ENCODE measurements at regions not wholly inside any gene's neighbourhood (a gene's known extent, or its start where the extent isn't known, plus 50 kb on each side); places are given as distances from the start of the nearest gene placed in this dataset.

DNA sequence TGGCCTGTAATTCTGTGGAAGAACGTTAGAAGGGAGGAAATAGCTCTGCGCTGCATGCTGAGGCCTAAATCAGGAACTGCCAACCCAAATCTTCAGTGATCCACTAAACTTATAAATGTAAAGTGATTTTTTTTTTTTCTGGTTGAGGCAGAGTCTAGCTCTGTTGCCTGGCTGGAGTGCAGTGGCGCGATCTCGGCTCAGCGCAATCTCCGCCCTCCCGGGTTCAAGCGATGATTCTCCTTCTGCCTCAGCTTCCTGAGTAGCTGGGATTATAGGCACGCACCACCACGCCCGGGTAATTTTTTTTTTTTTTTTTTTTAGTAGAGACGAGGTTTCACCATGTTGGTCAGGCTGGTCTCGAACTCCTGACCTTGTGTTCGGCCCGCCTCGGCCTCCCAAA, 717.4 kb upstream of the FAM174A start (continued):
- TF ChIP-seq ZNF425 (CRISPR knock-in tag; conservative IDR thresholded peaks at IDR 0.05) (no peak), ZNF416 (CRISPR knock-in tag; IDR thresholded peaks at IDR 0.05) (no peak), ZNF671 (CRISPR knock-in tag; IDR thresholded peaks at IDR 0.05) (no peak)

- Mint-ChIP-seq H3K4me1 (no peaks in the 10 kb centered on the region), H3K36me3 (no peaks in the 10 kb centered on the region), H3K27me3 (ENCODE audit: low read depth) (no peaks in the 10 kb centered on the region), H3K9me3 (no peaks in the 10 kb centered on the region), H3K4me3 (no peak overlapping the region), H3K27ac (no peak overlapping the region)
- TF ChIP-seq, protein P1, sequence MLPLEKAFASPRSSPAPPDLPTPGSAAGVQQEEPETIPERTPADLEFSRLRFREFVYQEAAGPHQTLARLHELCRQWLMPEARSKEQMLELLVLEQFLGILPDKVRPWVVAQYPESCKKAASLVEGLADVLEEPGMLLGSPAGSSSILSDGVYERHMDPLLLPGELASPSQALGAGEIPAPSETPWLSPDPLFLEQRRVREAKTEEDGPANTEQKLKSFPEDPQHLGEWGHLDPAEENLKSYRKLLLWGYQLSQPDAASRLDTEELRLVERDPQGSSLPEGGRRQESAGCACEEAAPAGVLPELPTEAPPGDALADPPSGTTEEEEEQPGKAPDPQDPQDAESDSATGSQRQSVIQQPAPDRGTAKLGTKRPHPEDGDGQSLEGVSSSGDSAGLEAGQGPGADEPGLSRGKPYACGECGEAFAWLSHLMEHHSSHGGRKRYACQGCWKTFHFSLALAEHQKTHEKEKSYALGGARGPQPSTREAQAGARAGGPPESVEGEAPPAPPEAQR (CRISPR knock-in tag; IDR thresholded peaks at IDR 0.05), result no peak
- TF ChIP-seq PRRX2 (CRISPR knock-in tag; IDR thresholded peaks at IDR 0.05), result no peak
- TF ChIP-seq, protein P2, sequence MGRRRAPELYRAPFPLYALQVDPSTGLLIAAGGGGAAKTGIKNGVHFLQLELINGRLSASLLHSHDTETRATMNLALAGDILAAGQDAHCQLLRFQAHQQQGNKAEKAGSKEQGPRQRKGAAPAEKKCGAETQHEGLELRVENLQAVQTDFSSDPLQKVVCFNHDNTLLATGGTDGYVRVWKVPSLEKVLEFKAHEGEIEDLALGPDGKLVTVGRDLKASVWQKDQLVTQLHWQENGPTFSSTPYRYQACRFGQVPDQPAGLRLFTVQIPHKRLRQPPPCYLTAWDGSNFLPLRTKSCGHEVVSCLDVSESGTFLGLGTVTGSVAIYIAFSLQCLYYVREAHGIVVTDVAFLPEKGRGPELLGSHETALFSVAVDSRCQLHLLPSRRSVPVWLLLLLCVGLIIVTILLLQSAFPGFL (CRISPR knock-in tag; IDR thresholded peaks at IDR 0.05; ENCODE audit: borderline replicate concordance), result no peak
- POLR2A ChIA-PET, result no interaction called here
- ATAC-seq (no peak), DNase-seq (ENCODE audit: low spot score) (no peak)
- CTCF ChIA-PET, result no interaction called here
Measured at GRCh38 chr5:99814321-99815063, 720.7 kb upstream of the FAM174A start.

GRCh38 chr5:99808657-99809230, 726.4 kb upstream of the FAM174A start:
- H3K27me3 Mint-ChIP-seq (ENCODE audit: low read depth), result no peaks in the 10 kb centered on the region
- no peaks in the 10 kb centered on the region for H3K4me1 Mint-ChIP-seq
- H3K4me3 Mint-ChIP-seq, result no peak overlapping the region
- no peak for DNase-seq (ENCODE audit: low spot score)
- ChIA-PET POLR2A (no interaction called here), CTCF (no interaction called here)
- no peak for ATAC-seq
- H3K27ac Mint-ChIP-seq, result no peak overlapping the region
- H3K36me3 Mint-ChIP-seq, result no peaks in the 10 kb centered on the region
- H3K9me3 Mint-ChIP-seq, result no peaks in the 10 kb centered on the region
- no peak for TF ChIP-seq AFF4 (CRISPR knock-in tag; IDR thresholded peaks at IDR 0.05; ENCODE audit: borderline replicate concordance)
- no peak for TF ChIP-seq SMAD3 (CRISPR knock-in tag; IDR thresholded peaks at IDR 0.05; ENCODE audit: borderline replicate concordance)
- no peak for TF ChIP-seq TEAD1 (CRISPR knock-in tag; IDR thresholded peaks at IDR 0.05)
- no peak for TF ChIP-seq AR (CRISPR knock-in tag; IDR thresholded peaks at IDR 0.05)
- TF ChIP-seq, protein P3, sequence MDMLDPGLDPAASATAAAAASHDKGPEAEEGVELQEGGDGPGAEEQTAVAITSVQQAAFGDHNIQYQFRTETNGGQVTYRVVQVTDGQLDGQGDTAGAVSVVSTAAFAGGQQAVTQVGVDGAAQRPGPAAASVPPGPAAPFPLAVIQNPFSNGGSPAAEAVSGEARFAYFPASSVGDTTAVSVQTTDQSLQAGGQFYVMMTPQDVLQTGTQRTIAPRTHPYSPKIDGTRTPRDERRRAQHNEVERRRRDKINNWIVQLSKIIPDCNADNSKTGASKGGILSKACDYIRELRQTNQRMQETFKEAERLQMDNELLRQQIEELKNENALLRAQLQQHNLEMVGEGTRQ (CRISPR knock-in tag; IDR thresholded peaks at IDR 0.05), result no peak
- no peak for TF ChIP-seq ATF1 (CRISPR knock-in tag; IDR thresholded peaks at IDR 0.05)
- TF ChIP-seq KAT7 (CRISPR knock-in tag; IDR thresholded peaks at IDR 0.05; ENCODE audit: borderline replicate concordance), result no peak
- TF ChIP-seq HMGXB4 (CRISPR knock-in tag; IDR thresholded peaks at IDR 0.05), result no peak
- TF ChIP-seq JUN (CRISPR knock-in tag; IDR thresholded peaks at IDR 0.05), result no peak
- no peak for TF ChIP-seq NR3C1 (CRISPR knock-in tag; conservative IDR thresholded peaks at IDR 0.05; ENCODE audit: low read depth)
- TF ChIP-seq HMGA2 (CRISPR knock-in tag; IDR thresholded peaks at IDR 0.05), result no peak

Measured in WTC11 (cell line).